ENCODE measurements at regions not wholly inside any gene's neighbourhood (a gene's known extent, or its start where the extent isn't known, plus 50 kb on each side); places are given as distances from the start of the nearest gene placed in this dataset.
A peak's percentile ranks its signal among the peaks of the same experiment; 100 is the strongest.

GRCh38 chr17:56011406-56012131 is 141.7 kb upstream of the ANKFN1 start:
- no peak for DNase-seq
- no peak overlapping the region for H3K4me3 ChIP-seq
- peaks cover 14% of the 10 kb centered on the region for H3K4me1 ChIP-seq
- H3K9me3 ChIP-seq (replicated peaks), result no peaks in the 10 kb centered on the region
- no peaks in the 10 kb centered on the region for H3K36me3 ChIP-seq
- no peaks in the 10 kb centered on the region for H3K27me3 ChIP-seq
- H3K27ac ChIP-seq, result no peak overlapping the region

GRCh38 chr17:56018211-56018610 is 135.1 kb upstream of the ANKFN1 start:
- DNase-seq, result no peak
- Histone ChIP-seq H3K36me3 (no peaks in the 10 kb centered on the region), H3K27me3 (no peaks in the 10 kb centered on the region), H3K27ac (no peak overlapping the region), H3K9me3 (replicated peaks) (no peaks in the 10 kb centered on the region; the same call in 1 of the 2 replicates), H3K4me1 (no peaks in the 10 kb centered on the region), H3K4me3 (no peak overlapping the region)

GRCh38 chr17:56020369-56020768 is 132.9 kb upstream of the ANKFN1 start:
- Histone ChIP-seq H3K4me1 (no peaks in the 10 kb centered on the region), H3K27ac (no peak overlapping the region), H3K4me3 (no peak overlapping the region), H3K27me3 (no peaks in the 10 kb centered on the region), H3K9me3 (replicated peaks) (no peaks in the 10 kb centered on the region; the same call in 1 of the 2 replicates), H3K36me3 (no peaks in the 10 kb centered on the region)
- no peak for DNase-seq

GRCh38 chr17:56021681-56022190 is 131.5 kb upstream of the ANKFN1 start:
- no peak for DNase-seq
- H3K36me3 ChIP-seq, result no peaks in the 10 kb centered on the region
- no peak overlapping the region for H3K27ac ChIP-seq
- no peaks in the 10 kb centered on the region for H3K4me1 ChIP-seq
- no peaks in the 10 kb centered on the region; the same call in 1 of the 2 replicates for H3K9me3 ChIP-seq (replicated peaks)
- H3K27me3 ChIP-seq, result no peaks in the 10 kb centered on the region
- H3K4me3 ChIP-seq, result no peak overlapping the region

GRCh38 chr17:56023851-56024250 is 129.4 kb upstream of the ANKFN1 start:
- Histone ChIP-seq H3K27ac (no peak overlapping the region), H3K9me3 (replicated peaks) (no peaks in the 10 kb centered on the region; the same call in 1 of the 2 replicates), H3K4me1 (no peaks in the 10 kb centered on the region), H3K27me3 (no peaks in the 10 kb centered on the region), H3K4me3 (no peak overlapping the region), H3K36me3 (no peaks in the 10 kb centered on the region)
- DNase-seq, result no peak

GRCh38 chr17:56026915-56027314 is 126.4 kb upstream of the ANKFN1 start:
- no peaks in the 10 kb centered on the region for H3K9me3 ChIP-seq (replicated peaks)
- peak in 1 of 2 experiments; percentile 24 for DNase-seq
- H3K4me1 ChIP-seq, result no peaks in the 10 kb centered on the region
- H3K4me3 ChIP-seq, result no peak overlapping the region
- H3K27ac ChIP-seq, result no peak overlapping the region
- no peaks in the 10 kb centered on the region for H3K27me3 ChIP-seq
- no peaks in the 10 kb centered on the region for H3K36me3 ChIP-seq

GRCh38 chr17:56028837-56029236 is 124.4 kb upstream of the ANKFN1 start:
- H3K27me3 ChIP-seq, result no peaks in the 10 kb centered on the region
- DNase-seq, result no peak
- H3K9me3 ChIP-seq (replicated peaks), result no peaks in the 10 kb centered on the region

GRCh38 chr17:56030009-56030624 is 123.2 kb upstream of the ANKFN1 start:
- Histone ChIP-seq H3K9me3 (replicated peaks) (no peaks in the 10 kb centered on the region), H3K36me3 (no peaks in the 10 kb centered on the region), H3K27ac (no peak overlapping the region), H3K27me3 (no peaks in the 10 kb centered on the region), H3K4me3 (no peak overlapping the region), H3K4me1 (no peaks in the 10 kb centered on the region)
- DNase-seq, result peak in 1 of 2 experiments; percentile 37

More at GRCh38 chr17:56028837-56029236, 124.4 kb upstream of the ANKFN1 start:
- Histone ChIP-seq H3K27ac (no peak overlapping the region), H3K4me3 (no peak overlapping the region), H3K36me3 (no peaks in the 10 kb centered on the region), H3K4me1 (no peaks in the 10 kb centered on the region)

- Histone ChIP-seq H3K4me1 (no peaks in the 10 kb centered on the region), H3K36me3 (no peaks in the 10 kb centered on the region), H3K9me3 (replicated peaks) (no peaks in the 10 kb centered on the region), H3K4me3 (no peak overlapping the region), H3K27me3 (no peaks in the 10 kb centered on the region), H3K27ac (no peak overlapping the region)
- no peak for DNase-seq
Observed at GRCh38 chr17:56031636-56032035, 121.6 kb upstream of the ANKFN1 start.

GRCh38 chr17:56034197-56034635 is 119.1 kb upstream of the ANKFN1 start:
- Histone ChIP-seq H3K9me3 (replicated peaks) (no peaks in the 10 kb centered on the region), H3K36me3 (no peaks in the 10 kb centered on the region), H3K4me3 (no peak overlapping the region), H3K27me3 (no peaks in the 10 kb centered on the region), H3K4me1 (no peaks in the 10 kb centered on the region), H3K27ac (no peak overlapping the region)
- DNase-seq, result no peak

- H3K4me3 ChIP-seq, result no peak overlapping the region
- no peak overlapping the region for H3K27ac ChIP-seq
- peak in 1 of 2 experiments; percentile 41 for DNase-seq
- no peaks in the 10 kb centered on the region for H3K4me1 ChIP-seq
- H3K9me3 ChIP-seq (replicated peaks), result no peaks in the 10 kb centered on the region
- H3K27me3 ChIP-seq, result no peaks in the 10 kb centered on the region
- no peaks in the 10 kb centered on the region for H3K36me3 ChIP-seq
Observed at GRCh38 chr17:56038131-56038530, 115.1 kb upstream of the ANKFN1 start.

- Histone ChIP-seq H3K27ac (no peak overlapping the region), H3K36me3 (no peaks in the 10 kb centered on the region), H3K4me3 (no peak overlapping the region), H3K27me3 (no peaks in the 10 kb centered on the region), H3K4me1 (no peaks in the 10 kb centered on the region), H3K9me3 (replicated peaks) (no peaks in the 10 kb centered on the region)
- no peak for DNase-seq
Observed at GRCh38 chr17:56045872-56046271, 107.4 kb upstream of the ANKFN1 start.

- no peaks in the 10 kb centered on the region for H3K27me3 ChIP-seq
- no peaks in the 10 kb centered on the region for H3K9me3 ChIP-seq (replicated peaks)
- DNase-seq, result peak in 1 of 2 experiments; percentile 27
- no peaks in the 10 kb centered on the region for H3K36me3 ChIP-seq
- H3K27ac ChIP-seq, result no peak overlapping the region
- no peak overlapping the region for H3K4me3 ChIP-seq
- no peaks in the 10 kb centered on the region for H3K4me1 ChIP-seq
Observed at GRCh38 chr17:56047331-56047730, 105.9 kb upstream of the ANKFN1 start.

GRCh38 chr17:56057869-56058268 is 95.4 kb upstream of the ANKFN1 start:
- H3K9me3 ChIP-seq (replicated peaks), result no peaks in the 10 kb centered on the region
- DNase-seq, result no peak
- H3K4me3 ChIP-seq, result no peak overlapping the region
- H3K36me3 ChIP-seq, result no peaks in the 10 kb centered on the region
- H3K27ac ChIP-seq, result no peak overlapping the region
- no peaks in the 10 kb centered on the region for H3K27me3 ChIP-seq
- no peaks in the 10 kb centered on the region for H3K4me1 ChIP-seq

- Histone ChIP-seq H3K27ac (no peak overlapping the region), H3K36me3 (no peaks in the 10 kb centered on the region), H3K4me3 (no peak overlapping the region), H3K4me1 (no peaks in the 10 kb centered on the region), H3K9me3 (replicated peaks) (no peaks in the 10 kb centered on the region), H3K27me3 (no peaks in the 10 kb centered on the region)
- peak; percentile 55 to 64 for DNase-seq
Observed at GRCh38 chr17:56064506-56064905, 88.8 kb upstream of the ANKFN1 start.

Data from SJCRH30 (cell line).